ENCODE measurements at regions not wholly inside any gene's neighbourhood (a gene's known extent, or its start where the extent isn't known, plus 50 kb on each side); places are given as distances from the start of the nearest gene placed in this dataset.
A peak's percentile ranks its signal among the peaks of the same experiment; 100 is the strongest.

- Histone ChIP-seq H3K4me3 (replicated peaks in 1 of 3; ENCODE audit: insufficient read depth in 1 of 3, low read depth in 1 of 3, low read length in 3 of 3) (no peak overlapping the region), H3K4me1 (ENCODE audit: control insufficient read depth, extremely low read depth, insufficient read depth, low read length) (no peaks in the 10 kb centered on the region), H3K36me3 (ENCODE audit: control insufficient read depth in 2 of 2, extremely low read depth in 1 of 2, insufficient read depth in 2 of 2, low read length in 2 of 2) (no peaks in the 10 kb centered on the region), H3K27me3 (ENCODE audit: control insufficient read depth in 2 of 2, insufficient read depth in 2 of 2, low read length in 2 of 2) (no peaks in the 10 kb centered on the region), H3K9me1 (replicated peaks; ENCODE audit: control insufficient read depth, extremely low read depth, insufficient read depth, low read length) (no peaks in the 10 kb centered on the region), H2AFZ (ENCODE audit: low read depth, low read length) (peak overlapping the region; percentile 26), H3K79me2 (ENCODE audit: control insufficient read depth, insufficient read depth, low read length) (no peaks in the 10 kb centered on the region), H3K27ac (ENCODE audit: insufficient read depth, low read depth, low read length) (no peak overlapping the region), H4K20me1 (replicated peaks; ENCODE audit: control insufficient read depth, extremely low read depth, insufficient read depth, low read length) (no peaks in the 10 kb centered on the region), H3K9ac (replicated peaks; ENCODE audit: extremely low read depth, insufficient read depth, low read length) (no peak overlapping the region), H3K4me2 (ENCODE audit: insufficient read depth, low read length) (no peak overlapping the region), H3K9me3 (replicated peaks; ENCODE audit: control insufficient read depth, insufficient read depth, low read length) (no peaks in the 10 kb centered on the region)
- TF ChIP-seq POLR2AphosphoS5 (IDR thresholded peaks at IDR 0.05; ENCODE audit: insufficient read depth, low read depth, low read length) (no peak), MAX (IDR thresholded peaks at IDR 0.05; ENCODE audit: insufficient read depth, insufficient read length) (no peak), EZH2 (IDR thresholded peaks at IDR 0.05; ENCODE audit: borderline replicate concordance, low read depth, low read length, severe bottlenecking) (no peak), JUN (IDR thresholded peaks at IDR 0.05; ENCODE audit: borderline replicate concordance, insufficient read depth, insufficient read length, low read depth) (no peak), MYC (IDR thresholded peaks at IDR 0.05; ENCODE audit: low read depth, low read length) (no peak), GATA2 (IDR thresholded peaks at IDR 0.05; ENCODE audit: insufficient read depth, insufficient read length, low read depth, low read length) (no peak), FOS (IDR thresholded peaks at IDR 0.05; ENCODE audit: borderline replicate concordance, insufficient read depth, low read length) (no peak), POLR2A (IDR thresholded peaks at IDR 0.05; ENCODE audit: low read depth, low read length) (no peak)
- TF ChIP-seq, protein P1, sequence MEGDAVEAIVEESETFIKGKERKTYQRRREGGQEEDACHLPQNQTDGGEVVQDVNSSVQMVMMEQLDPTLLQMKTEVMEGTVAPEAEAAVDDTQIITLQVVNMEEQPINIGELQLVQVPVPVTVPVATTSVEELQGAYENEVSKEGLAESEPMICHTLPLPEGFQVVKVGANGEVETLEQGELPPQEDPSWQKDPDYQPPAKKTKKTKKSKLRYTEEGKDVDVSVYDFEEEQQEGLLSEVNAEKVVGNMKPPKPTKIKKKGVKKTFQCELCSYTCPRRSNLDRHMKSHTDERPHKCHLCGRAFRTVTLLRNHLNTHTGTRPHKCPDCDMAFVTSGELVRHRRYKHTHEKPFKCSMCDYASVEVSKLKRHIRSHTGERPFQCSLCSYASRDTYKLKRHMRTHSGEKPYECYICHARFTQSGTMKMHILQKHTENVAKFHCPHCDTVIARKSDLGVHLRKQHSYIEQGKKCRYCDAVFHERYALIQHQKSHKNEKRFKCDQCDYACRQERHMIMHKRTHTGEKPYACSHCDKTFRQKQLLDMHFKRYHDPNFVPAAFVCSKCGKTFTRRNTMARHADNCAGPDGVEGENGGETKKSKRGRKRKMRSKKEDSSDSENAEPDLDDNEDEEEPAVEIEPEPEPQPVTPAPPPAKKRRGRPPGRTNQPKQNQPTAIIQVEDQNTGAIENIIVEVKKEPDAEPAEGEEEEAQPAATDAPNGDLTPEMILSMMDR (IDR thresholded peaks at IDR 0.05; ENCODE audit: extremely low read depth in 1 of 2, insufficient read depth in 1 of 2, low read depth in 1 of 2, low read length in 2 of 2), result no peak
- BruUV-seq (replicated peaks), result no TSS peak
- intact Hi-C loops (cut with micrococcal nuclease), result no loop called here
- POLR2A ChIA-PET, result no interaction called here
- no peak for FAIRE-seq
- dilution Hi-C loops (cut with MboI; ENCODE audit: extremely low pct_ligation_motif_present, low sequenced_read_pairs), result no loop called here
- peak; percentile 66 for DNase-seq (ENCODE audit: low read depth, low spot score)
- CTCF ChIA-PET, result no interaction called here
Observed at GRCh38 chr7:82665966-82666507, 222.5 kb upstream of the CACNA2D1 start.
